ENCODE measurements at regions not wholly inside any gene's neighbourhood (a gene's known extent, or its start where the extent isn't known, plus 50 kb on each side); places are given as distances from the start of the nearest gene placed in this dataset.
A peak's percentile ranks its signal among the peaks of the same experiment; 100 is the strongest.

- no peak for DNase-seq
Measured at GRCh38 chr15:37720267-37720666, 214.2 kb upstream of the TMCO5A start.

- DNase-seq = no peak
Measured at GRCh38 chr15:37731146-37731746, 203.2 kb upstream of the TMCO5A start.

GRCh38 chr15:37733628-37734027, 200.8 kb upstream of the TMCO5A start:
- no peak for DNase-seq

DNA sequence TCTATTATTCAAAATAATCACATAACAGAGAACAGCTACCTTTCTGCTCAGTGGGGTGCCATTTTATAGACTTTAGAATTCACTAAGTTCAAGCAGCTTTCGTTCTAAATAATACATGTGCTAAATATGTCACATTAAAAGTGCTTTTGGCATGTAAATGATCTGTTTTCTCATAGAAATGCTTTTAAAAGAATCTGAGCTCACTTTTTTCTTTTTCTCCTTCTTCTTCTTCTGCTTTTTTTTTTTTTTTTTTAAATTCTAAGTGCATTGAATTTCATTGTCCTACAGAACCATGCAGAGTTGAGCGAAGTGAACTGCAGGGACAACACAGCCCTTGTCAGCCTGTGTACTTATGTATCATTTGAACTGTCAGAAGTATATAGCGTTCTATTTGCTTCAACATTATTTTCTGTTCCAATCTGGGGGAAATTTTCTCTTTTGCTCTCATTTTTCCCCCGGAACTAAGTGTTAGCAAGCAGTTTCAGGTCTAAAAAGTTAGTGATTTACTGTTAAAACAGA, 193.8 kb upstream of the TMCO5A start:
- DNase-seq = no peak

GRCh38 chr15:37743826-37744225, 190.6 kb upstream of the TMCO5A start:
- no peak for DNase-seq

- no peak for DNase-seq
Measured at GRCh38 chr15:37744521-37744920, 189.9 kb upstream of the TMCO5A start.

DNA sequence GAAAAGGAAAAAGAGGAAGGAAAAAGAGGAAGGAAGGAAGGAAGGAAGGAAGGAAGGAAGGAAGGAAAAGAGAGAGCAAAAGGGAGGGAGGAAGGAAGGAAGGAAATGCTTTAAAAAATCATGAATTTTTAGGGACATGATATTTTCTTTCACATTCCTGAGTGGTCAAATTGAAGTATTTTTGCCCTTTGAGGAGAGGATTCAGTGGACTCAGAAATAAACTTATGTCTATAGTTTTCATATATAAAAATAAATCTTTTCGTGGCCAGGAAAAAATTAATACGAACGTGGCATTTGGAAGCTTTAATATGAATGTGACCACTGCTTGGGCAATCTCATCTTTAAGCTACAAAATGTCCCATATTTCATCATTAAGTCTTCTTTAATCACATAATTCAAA, 183.0 kb upstream of the TMCO5A start:
- no peak for DNase-seq

- no peak for DNase-seq
Measured at GRCh38 chr15:37756407-37756806, 178.0 kb upstream of the TMCO5A start.

- no peak for DNase-seq
Measured at GRCh38 chr15:37758412-37758811, 176.0 kb upstream of the TMCO5A start.

GRCh38 chr15:37764733-37765191, 169.7 kb upstream of the TMCO5A start:
- peak; percentile 26 for DNase-seq

DNA sequence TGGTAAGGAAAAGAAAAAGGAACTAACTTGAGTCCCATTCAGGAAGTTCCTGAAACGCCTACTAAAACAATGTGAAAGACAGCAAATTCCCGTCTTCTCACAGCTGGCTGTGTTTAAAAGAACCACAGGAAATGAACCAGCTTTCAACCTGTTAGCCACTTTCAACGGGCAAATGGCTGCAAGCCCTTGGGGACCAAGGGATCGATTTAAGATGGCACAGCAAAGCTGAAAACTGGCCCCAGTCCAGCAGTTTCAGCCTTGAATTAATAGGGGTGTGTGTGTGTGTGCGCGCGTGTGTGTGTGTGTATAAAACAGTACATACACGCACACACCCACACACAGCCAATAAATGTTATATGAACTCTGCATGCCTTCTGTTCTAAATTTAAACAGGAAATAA, 168.7 kb upstream of the TMCO5A start:
- DNase-seq = peak; percentile 45

DNA sequence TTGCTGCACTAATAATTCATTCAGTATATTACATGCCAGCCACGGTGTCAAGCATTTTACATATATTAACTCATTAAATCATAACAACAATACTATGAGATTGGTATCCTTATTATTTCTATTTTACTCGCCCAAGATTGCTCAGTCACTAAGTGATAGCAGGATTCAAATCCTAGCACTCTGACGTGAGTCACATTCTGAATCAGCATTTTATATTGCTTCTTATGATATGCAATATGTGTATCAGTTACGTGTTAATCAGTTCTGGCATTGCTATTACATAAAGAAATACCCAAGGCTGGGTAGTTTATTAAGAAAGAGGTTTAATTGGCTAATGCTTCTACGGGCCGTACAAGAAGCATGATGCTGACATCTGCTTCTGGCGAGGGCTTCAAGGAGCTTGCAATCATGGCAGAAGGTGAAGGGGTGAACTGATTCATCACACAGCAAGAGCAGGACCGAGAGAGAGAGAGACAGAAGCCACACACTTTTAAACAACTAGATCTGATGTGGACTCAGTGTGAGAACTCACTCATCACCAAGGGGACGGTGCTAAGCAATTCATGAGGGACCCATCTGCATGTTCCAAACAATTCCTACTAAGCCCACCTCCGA, 166.5 kb upstream of the TMCO5A start:
- DNase-seq = no peak

GRCh38 chr15:37771465-37771864, 163.0 kb upstream of the TMCO5A start:
- no peak for DNase-seq

DNA sequence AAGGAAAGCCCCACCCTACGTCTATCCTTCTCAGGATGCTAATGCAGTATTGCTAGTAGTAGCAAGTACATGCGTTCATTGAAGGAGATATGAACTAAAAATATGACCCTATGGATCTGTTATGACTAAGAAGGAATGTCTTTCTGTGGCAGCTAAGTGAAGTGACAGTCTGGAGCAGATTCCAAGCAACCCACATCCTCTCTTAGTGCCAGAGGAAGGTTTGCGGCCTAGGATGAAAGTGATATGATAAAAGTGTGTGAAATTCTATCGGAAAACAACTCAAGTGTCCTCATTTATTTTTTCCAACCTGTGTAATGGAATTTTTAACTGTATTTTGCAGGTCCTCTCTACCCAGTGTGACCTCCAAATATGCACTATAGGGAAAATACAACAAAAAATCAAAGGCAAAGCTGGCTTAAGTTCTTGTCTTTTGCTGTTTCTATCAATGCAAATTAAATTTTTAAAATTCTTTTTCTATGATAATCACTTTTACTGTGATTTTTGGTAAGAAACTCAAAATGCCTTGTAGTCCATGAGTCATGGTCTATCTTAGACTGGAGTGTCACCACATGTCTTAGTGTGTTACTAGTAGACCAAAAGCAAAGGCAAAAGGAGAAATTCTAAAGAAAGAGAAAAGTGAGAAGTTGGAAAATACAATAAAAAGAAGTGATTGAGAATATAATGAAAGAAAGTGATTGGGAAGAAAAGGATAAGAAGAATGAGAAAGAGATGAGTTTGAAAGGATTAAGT, 161.2 kb upstream of the TMCO5A start:
- no peak for DNase-seq

DNA sequence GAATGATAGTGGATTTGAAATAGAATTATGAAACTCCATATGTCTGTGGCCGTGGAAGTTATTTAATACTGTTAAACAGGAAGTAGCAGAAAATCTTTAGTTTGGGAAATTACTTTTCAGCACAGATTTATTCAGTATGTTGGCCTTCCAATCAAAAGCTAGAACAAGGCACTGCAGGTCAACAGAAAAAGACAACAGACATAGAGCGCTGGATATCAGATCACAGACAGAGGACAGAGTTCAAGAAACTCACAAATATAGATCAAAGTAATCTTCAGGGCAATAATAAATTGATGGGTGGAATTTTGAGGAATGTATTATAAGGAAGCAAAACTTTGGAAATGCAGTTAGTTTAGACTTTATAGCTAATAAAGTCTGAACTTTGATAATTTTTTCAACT, 159.5 kb upstream of the TMCO5A start:
- DNase-seq = no peak

DNA sequence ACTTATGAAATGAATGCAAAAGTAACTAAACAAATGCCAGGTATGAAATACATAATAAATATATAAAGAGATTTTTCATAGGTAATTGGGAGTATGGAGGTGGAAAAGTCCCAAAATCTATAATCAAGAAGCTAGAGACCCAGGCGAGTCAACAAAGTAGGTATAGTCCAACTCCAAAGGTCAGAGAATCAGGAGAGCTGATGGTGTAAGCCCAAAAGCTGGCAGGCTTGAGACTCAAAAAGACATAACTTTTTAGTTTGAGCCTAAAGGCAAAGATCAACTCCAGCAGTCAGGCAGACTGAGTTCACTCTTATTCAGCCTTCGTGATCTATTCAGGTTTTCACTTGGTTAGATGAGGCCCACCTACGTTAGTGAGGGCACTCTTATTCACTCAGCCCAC, 157.4 kb upstream of the TMCO5A start:
- no peak for DNase-seq

DNA sequence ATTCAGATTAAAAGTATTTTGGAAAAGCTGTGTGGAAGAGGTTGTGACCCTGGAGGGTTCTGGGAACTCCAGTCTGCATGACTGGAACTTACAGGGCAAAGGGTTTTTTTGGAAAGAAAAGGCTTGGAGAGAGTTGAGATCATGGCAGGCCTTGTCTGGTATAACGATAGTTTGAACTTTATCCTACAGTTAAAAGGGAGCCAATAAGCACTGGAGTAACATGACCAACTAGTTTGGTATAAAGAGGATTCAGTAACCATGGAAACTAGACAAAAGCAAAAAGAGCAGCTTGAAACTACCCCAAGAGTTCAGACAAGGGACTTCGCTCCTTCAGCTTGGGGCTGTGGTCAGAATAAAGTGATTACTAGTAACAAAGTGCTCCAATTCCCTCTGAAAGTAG, 151.2 kb upstream of the TMCO5A start:
- no peak for DNase-seq

- no peak for DNase-seq
Measured at GRCh38 chr15:37788330-37788729, 146.1 kb upstream of the TMCO5A start.

DNA sequence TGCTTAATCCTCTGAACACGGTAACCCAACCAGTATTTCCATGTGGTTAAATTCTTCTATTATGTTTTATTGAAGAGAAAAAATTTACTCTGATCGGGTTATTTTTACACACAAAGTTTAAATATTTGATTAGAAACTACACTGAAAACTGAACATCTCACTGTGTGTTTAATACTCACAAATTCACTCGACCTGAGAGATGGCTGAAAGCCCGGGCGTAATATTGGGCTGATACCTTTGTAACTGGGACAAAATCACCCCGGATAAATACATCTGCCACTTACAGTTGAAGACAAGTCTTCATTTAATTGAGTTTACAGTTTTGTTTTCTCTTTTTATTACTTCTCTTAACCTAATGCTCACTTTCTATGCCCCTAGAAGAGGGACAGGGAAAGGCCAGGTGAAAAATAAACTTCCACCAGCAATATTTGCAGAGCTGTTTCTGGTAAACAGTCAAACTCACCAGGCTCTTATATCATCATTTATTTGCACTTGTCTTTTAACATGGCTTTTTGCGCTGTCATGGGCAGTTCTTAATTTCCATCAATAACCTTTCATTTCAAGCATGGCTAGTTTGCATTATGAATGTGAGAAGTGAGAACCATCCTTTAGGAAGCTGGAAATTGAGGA, 145.6 kb upstream of the TMCO5A start:
- no peak for DNase-seq

GRCh38 chr15:37789397-37789786, 145.0 kb upstream of the TMCO5A start:
- no peak for DNase-seq

DNA sequence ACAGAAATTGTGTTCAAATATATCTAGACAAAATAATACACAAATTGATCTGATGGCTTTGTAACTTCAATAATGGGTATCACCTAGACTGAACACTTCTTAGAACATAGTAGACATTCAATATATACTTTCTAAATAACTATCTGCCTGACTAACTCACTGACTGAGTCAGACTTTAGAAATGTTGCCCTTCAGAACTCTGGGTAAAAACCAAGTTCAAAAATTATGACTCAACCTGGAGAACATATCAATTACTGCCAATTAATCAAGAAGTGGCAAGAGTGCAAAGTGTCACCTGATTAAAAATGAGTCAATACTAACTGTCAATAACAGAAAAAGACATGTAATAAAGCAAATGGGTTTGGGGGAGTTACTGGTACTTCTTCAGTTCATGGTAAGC, 144.6 kb upstream of the TMCO5A start:
- no peak for DNase-seq

GRCh38 chr15:37791693-37792092, 142.7 kb upstream of the TMCO5A start:
- DNase-seq = no peak

- DNase-seq = no peak
Measured at GRCh38 chr15:37792351-37792750, 142.1 kb upstream of the TMCO5A start.

- DNase-seq = no peak
Measured at GRCh38 chr15:37793851-37794250, 140.6 kb upstream of the TMCO5A start.
